Upper lobe of left lung (tissue), 6 donors: ENCODE measurements at regions not wholly inside any gene's neighbourhood (a gene's known extent, or its start where the extent isn't known, plus 50 kb on each side); places are given as distances from the start of the nearest gene placed in this dataset.

Experiments used
- ATAC-seq, 2 donors: fragments of 200-7000 bp; cut with Tn5 transposase; one replicate each; pipeline ENCODE4 v1.9.1; 2022; ENCODE audit warnings: mild to moderate bottlenecking in 2 of 2, moderate library complexity in 2 of 2; ENCODE audit not compliant: low FRiP score in 2 of 2
- DNase-seq, 2 donors: peaks; one replicate each; pipeline ENCODE4 v3.0.0-alpha.2; 2019 to 2020
- H3K27ac ChIP-seq, 4 donors: fragments of 200-600 bp; sonication (generic); one replicate each; pipeline ENCODE4 v1.5.1; 2016 to 2019
- H3K27me3 ChIP-seq, 4 donors: fragments of 200-600 bp; sonication (generic); one replicate each; pipeline ENCODE4 v1.5.1; 2017 to 2019
- H3K36me3 ChIP-seq, 4 donors: fragments of 200-600 bp; sonication (generic); one replicate each; pipeline ENCODE4 v1.5.1; 2016 to 2019
- H3K4me1 ChIP-seq, 4 donors: fragments of 200-600 bp; sonication (generic); one replicate each; pipeline ENCODE4 v1.5.1; 2018 to 2019
- H3K4me3 ChIP-seq, 4 donors: fragments of 200-600 bp; sonication (generic); one replicate each; pipeline ENCODE4 v1.5.1; 2017 to 2019; ENCODE audit warnings: mild to moderate bottlenecking in 2 of 4, moderate library complexity in 1 of 4
- H3K9me3 ChIP-seq, 4 donors: fragments of 200-600 bp; sonication (generic); one replicate each; pipeline ENCODE4 v1.5.1; 2018 to 2019
- CTCF ChIP-seq, 6 experiments: fragments of 450-650 bp in 4 of 6; fragments of 200-600 bp in 2 of 6; sonication (generic) in 2 of 6; IDR thresholded peaks; one replicate each; pipeline ENCODE4 v1.5.1; 2016 to 2019; ENCODE audit warnings: antibody characterized with exemption in 6 of 6
- EP300 ChIP-seq, 4 donors: sonication (generic); formaldehyde crosslinking; IDR thresholded peaks; one replicate each; pipeline ENCODE4 v1.5.1; 2017; ENCODE audit warnings: antibody characterized with exemption in 4 of 4, control low read depth in 2 of 4
- POLR2A ChIP-seq, 4 donors: fragments of 450-650 bp; IDR thresholded peaks; one replicate each; pipeline ENCODE4 v1.5.1; 2016 to 2017; ENCODE audit warnings: antibody characterized with exemption in 4 of 4, mild to moderate bottlenecking in 2 of 4
- POLR2AphosphoS5 ChIP-seq, 2 donors: sonication (generic); formaldehyde crosslinking; IDR thresholded peaks; one replicate each; pipeline ENCODE4 v1.5.1; 2017; ENCODE audit warnings: antibody characterized with exemption in 2 of 2
- WGBS, 2 donors: methylation state at CpG; one replicate each; pipeline ENCODE4 v1.1.5; 2017 to 2018; 5-methylcytosine and 5-hydroxymethylcytosine counted together
- donor health status: DM: no; HTN: no; CAD: no; lungs with moderate emphysema.
- donor health status: DM: no; HTN: yes; CAD: no; lungs with severe emphysema.

DNA sequence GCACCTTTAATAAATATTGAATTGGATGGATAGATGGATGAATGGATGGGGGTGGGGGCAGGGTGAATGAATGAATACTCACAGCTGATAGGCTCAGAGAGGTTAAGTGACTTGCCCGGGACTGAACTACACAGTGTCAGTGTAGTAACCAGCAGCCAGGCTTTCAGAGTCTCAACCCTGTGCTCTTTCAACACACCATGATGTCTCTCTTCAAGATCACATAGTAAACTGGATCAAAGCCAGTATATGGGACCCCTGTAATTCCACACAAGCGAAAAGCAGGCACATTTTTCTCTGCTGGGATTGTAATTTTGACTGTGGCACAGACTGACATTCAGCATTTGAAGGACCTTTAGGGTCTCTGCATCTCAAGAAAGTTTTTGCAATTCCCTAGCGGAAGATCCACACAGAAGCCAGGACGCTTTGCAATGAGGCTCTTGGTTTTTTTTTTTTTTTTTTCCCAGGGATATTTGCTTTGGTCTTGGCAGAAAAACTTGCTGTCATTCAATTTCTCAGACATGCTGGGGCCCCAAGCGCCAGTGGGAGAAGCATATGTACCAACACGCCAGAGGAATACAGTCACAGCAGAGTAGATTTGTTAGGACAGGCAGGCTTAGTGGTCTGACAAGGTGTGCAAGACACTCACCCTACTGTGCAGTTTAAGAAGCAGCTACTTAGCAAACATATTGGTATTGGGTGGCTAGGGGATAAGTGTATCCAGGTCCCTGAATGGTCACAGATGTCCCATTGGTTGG, 213.1 kb upstream of the CAMK1G start:
- 74 to 82% methylated on average over 6 of the region's 6 CpGs for WGBS, 2 donors
- Histone ChIP-seq H3K4me3 (no peak overlapping the region), H3K4me1 (no peaks in the 10 kb centered on the region), H3K9me3 (no peaks in the 10 kb centered on the region), H3K27me3 (no peaks in the 10 kb centered on the region), H3K36me3 (no peaks in the 10 kb centered on the region), H3K27ac (no peak overlapping the region)
- ATAC-seq (no peak), DNase-seq (no peak)
- TF ChIP-seq POLR2A (IDR thresholded peaks at IDR 0.05) (no peak), POLR2AphosphoS5 (IDR thresholded peaks at IDR 0.05) (no peak), CTCF (IDR thresholded peaks at IDR 0.05) (no peak)

GRCh38 chr1:209375097-209375496, 208.4 kb upstream of the CAMK1G start:
- no peak for TF ChIP-seq EP300 (IDR thresholded peaks at IDR 0.05)
- TF ChIP-seq POLR2AphosphoS5 (IDR thresholded peaks at IDR 0.05) = no peak
- no peak for TF ChIP-seq POLR2A (IDR thresholded peaks at IDR 0.05)
- no peak for TF ChIP-seq CTCF (IDR thresholded peaks at IDR 0.05)
- WGBS, 2 donors = 74 to 76% methylated on average over 5 of the region's 5 CpGs
- DNase-seq (no peak), ATAC-seq (no peak)
- Histone ChIP-seq H3K9me3 (no peaks in the 10 kb centered on the region), H3K27me3 (no peaks in the 10 kb centered on the region), H3K4me1 (no peaks in the 10 kb centered on the region), H3K36me3 (no peaks in the 10 kb centered on the region), H3K27ac (no peak overlapping the region), H3K4me3 (no peak overlapping the region)

GRCh38 chr1:209375671-209376365, 207.7 kb upstream of the CAMK1G start:
- ATAC-seq = no peak
- DNase-seq = no peak
- Histone ChIP-seq H3K4me3 (no peak overlapping the region), H3K36me3 (no peaks in the 10 kb centered on the region), H3K27me3 (no peaks in the 10 kb centered on the region), H3K27ac (no peak overlapping the region), H3K4me1 (no peaks in the 10 kb centered on the region), H3K9me3 (no peaks in the 10 kb centered on the region)
- WGBS, 2 donors = 63 to 71% methylated on average over 2 of the region's 2 CpGs
- no peak for TF ChIP-seq EP300 (IDR thresholded peaks at IDR 0.05)
- TF ChIP-seq CTCF (IDR thresholded peaks at IDR 0.05) = no peak
- TF ChIP-seq POLR2AphosphoS5 (IDR thresholded peaks at IDR 0.05) = no peak
- TF ChIP-seq POLR2A (IDR thresholded peaks at IDR 0.05) = no peak

DNA sequence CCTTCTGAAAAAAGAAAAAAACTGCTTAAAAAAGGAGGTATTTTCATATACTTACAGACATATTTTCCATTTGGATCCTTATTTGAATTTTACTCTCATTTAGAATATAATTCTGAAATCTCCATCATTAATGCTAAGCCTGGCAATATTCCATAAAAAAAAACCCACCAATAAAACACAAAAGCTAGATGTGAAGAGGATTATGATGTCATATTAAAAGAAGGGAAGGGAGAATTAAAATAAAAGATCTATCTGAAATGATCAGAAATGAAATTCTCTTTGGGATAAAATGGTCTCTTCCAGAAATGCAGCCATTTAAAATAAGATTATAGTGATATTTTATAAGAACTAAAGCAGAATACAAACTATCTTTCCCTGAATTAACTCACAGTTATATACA, 206.7 kb upstream of the CAMK1G start:
- H3K4me3 ChIP-seq = no peak overlapping the region
- no peaks in the 10 kb centered on the region for H3K36me3 ChIP-seq
- H3K4me1 ChIP-seq = no peaks in the 10 kb centered on the region
- TF ChIP-seq POLR2AphosphoS5 (IDR thresholded peaks at IDR 0.05) (no peak), EP300 (IDR thresholded peaks at IDR 0.05) (no peak), CTCF (IDR thresholded peaks at IDR 0.05) (no peak), POLR2A (IDR thresholded peaks at IDR 0.05) (no peak)
- ATAC-seq (no peak), DNase-seq (no peak)
- no peaks in the 10 kb centered on the region for H3K9me3 ChIP-seq
- H3K27ac ChIP-seq = no peak overlapping the region
- no peaks in the 10 kb centered on the region for H3K27me3 ChIP-seq

- Histone ChIP-seq H3K9me3 (no peaks in the 10 kb centered on the region), H3K4me1 (no peaks in the 10 kb centered on the region), H3K27ac (no peak overlapping the region), H3K27me3 (no peaks in the 10 kb centered on the region), H3K36me3 (no peaks in the 10 kb centered on the region), H3K4me3 (no peak overlapping the region)
- WGBS, 2 donors = 51 to 54% methylated on average over 2 of the region's 2 CpGs
- DNase-seq (no peak), ATAC-seq (no peak)
- TF ChIP-seq POLR2A (IDR thresholded peaks at IDR 0.05) = no peak
- TF ChIP-seq POLR2AphosphoS5 (IDR thresholded peaks at IDR 0.05) = no peak
- no peak for TF ChIP-seq CTCF (IDR thresholded peaks at IDR 0.05)
- no peak for TF ChIP-seq EP300 (IDR thresholded peaks at IDR 0.05)
These were observed 205.5 kb upstream of the CAMK1G start for GRCh38 chr1:209377995-209378394.
